HepG2 (cell line): ENCODE measurements at regions not wholly inside any gene's neighbourhood (a gene's known extent, or its start where the extent isn't known, plus 50 kb on each side); places are given as distances from the start of the nearest gene placed in this dataset.

Source experiments
- ATAC-seq: fragments of 200-7000 bp; cut with Tn5 transposase; 3 replicates; pipeline ENCODE4 v1.9.1; 2020; ENCODE audit warnings: mild to moderate bottlenecking, moderate library complexity
- BruUV-seq: library from RNA; stranded (reverse); fragments of 400-500 nt; replicated peaks from 2 replicates; lab custom pipeline; 2021; lab: Mats Ljungman, UMichigan
- CTCF ChIA-PET: fragments of 300-600 bp; formaldehyde crosslinking; extraction: SDS; loops from one replicate; lab custom pipeline; 2021; ENCODE audit warnings: low total read pairs, inconsistent platforms, low intra/inter-chr PET ratio; lab: Yijun Ruan, JAX
- POLR2A ChIA-PET: fragments of 350-600 bp; sonication (Branson Sonifier 250); formaldehyde crosslinking; loops from one replicate; lab custom pipeline; 2020; ENCODE audit warnings: antibody characterized with exemption, inconsistent platforms; lab: Yijun Ruan, JAX
- DNase-seq: peaks from one replicate; pipeline ENCODE4 v3.0.0-alpha.2; 2015; ENCODE audit warnings: low spot score
- FAIRE-seq: peaks from 3 replicates; lab custom pipeline; 2011; peaks lifted over from hg19 to GRCh38; lab: Jason Lieb, UNC
- H2AFZ ChIP-seq: one replicate; pipeline ENCODE4 v1.6.1; 2011; ENCODE audit warnings: low read length, inconsistent platforms
- H3K27ac ChIP-seq: fragments of 300-600 bp; 3 replicates; pipeline ENCODE4 v1.8.0; 2011; ENCODE audit warnings: mixed run types, mild to moderate bottlenecking, mixed read lengths, low read length, inconsistent platforms; ENCODE audit not compliant: insufficient read depth; ENCODE audit errors: extremely low read length
- H3K27me3 ChIP-seq, 2 experiments: fragments of 200-600 bp in 1 of 2; 2 replicates in 1 of 2; 3 replicates in 1 of 2; pipeline versions ENCODE4 v1.6.0 to v1.8.0; 2011; ENCODE audit warnings: low read length in 2 of 2, mild to moderate bottlenecking in 2 of 2, moderate library complexity in 2 of 2, inconsistent platforms in 1 of 2; ENCODE audit not compliant: insufficient read depth in 2 of 2, control insufficient read depth in 1 of 2
- H3K36me3 ChIP-seq, 2 experiments: fragments of 200-600 bp in 1 of 2; replicated peaks in 1 of 2; 2 replicates in 1 of 2; 3 replicates in 1 of 2; pipeline versions ENCODE4 v1.5.1 to v1.8.0; 2011; ENCODE audit warnings: low read length in 2 of 2, inconsistent platforms in 1 of 2; ENCODE audit not compliant: insufficient read depth in 2 of 2, control insufficient read depth in 1 of 2
- H3K4me1 ChIP-seq: 2 replicates; pipeline ENCODE4 v1.5.1; 2012; ENCODE audit warnings: low read length, inconsistent platforms; ENCODE audit not compliant: insufficient read depth
- H3K4me2 ChIP-seq: 2 replicates; pipeline ENCODE4 v1.6.0; 2011; ENCODE audit warnings: low read depth, low read length, inconsistent platforms
- H3K4me3 ChIP-seq, 3 experiments: fragments of 200-600 bp in 1 of 3; sonication (generic), shearing (Covaris generic) in 1 of 3; replicated peaks in 1 of 3; 2 replicates each; pipeline ENCODE4 v1.5.1; 2011 to 2016; ENCODE audit warnings: low read length in 3 of 3, inconsistent platforms in 2 of 3, low read depth in 2 of 3, mild to moderate bottlenecking in 2 of 3, control low read depth in 1 of 3, mixed read lengths in 1 of 3; ENCODE audit not compliant: insufficient read depth in 1 of 3
- H3K79me2 ChIP-seq: one replicate; pipeline ENCODE4 v1.6.1; 2011; ENCODE audit warnings: low read length, inconsistent platforms; ENCODE audit not compliant: insufficient read depth
- H3K9ac ChIP-seq: 2 replicates; pipeline ENCODE4 v1.6.0; 2011; ENCODE audit warnings: mild to moderate bottlenecking, low read depth, low read length, inconsistent platforms; ENCODE audit not compliant: insufficient read depth
- H3K9me3 ChIP-seq: 2 replicates; pipeline ENCODE4 v1.5.1; 2012; ENCODE audit warnings: mild to moderate bottlenecking, low read length
- H4K20me1 ChIP-seq: 2 replicates; pipeline ENCODE4 v1.6.0; 2011; ENCODE audit warnings: inconsistent platforms, mild to moderate bottlenecking, low read length, moderate library complexity; ENCODE audit not compliant: insufficient read depth
- ELF3 ChIP-seq: IDR thresholded peaks from 2 replicates; pipeline ENCODE4 v1.6.1; 2016; ENCODE audit warnings: missing genetic modification reagents, missing compliant biosample characterization
- SMAD9 ChIP-seq: sonication (generic); formaldehyde crosslinking; IDR thresholded peaks from 2 replicates; pipeline ENCODE4 v1.5.1; 2020; ENCODE audit warnings: mild to moderate bottlenecking, missing genetic modification reagents
- ZNF546 ChIP-seq: sonication (generic); formaldehyde crosslinking; conservative IDR thresholded peaks from 2 replicates; pipeline ENCODE4 v1.8.1; 2023; ENCODE audit warnings: mild to moderate bottlenecking, missing genetic modification reagents
- whole genome bisulfite sequencing: methylation state at CpG from one replicate; pipeline ENCODE4 v1.1.6; 2017; ENCODE audit warnings: low lambda C conversion rate; 5-methylcytosine and 5-hydroxymethylcytosine counted together
- in situ Hi-C: cut with HindIII; loops from 2 replicates; pipeline ENCODE4 v1.10.0; 2017; ENCODE audit warnings: low pct_unique_long_range_greater_than_20kb; ENCODE audit not compliant: extremely low pct_ligation_motif_present
- intact Hi-C: fragments of 100-400 bp; cut with micrococcal nuclease; formaldehyde crosslinking; loops from one replicate; pipeline ENCODE4 v1.10.0; 2022; ENCODE audit not compliant: unreplicated experiment
- TF ChIP-seq, protein P1 (sequence below), 2 experiments: sonication (generic) in 1 of 2; formaldehyde crosslinking in 1 of 2; IDR thresholded peaks; 2 replicates each; pipeline versions ENCODE4 v1.4.0 to v1.6.1; 2016 to 2020; ENCODE audit warnings: borderline replicate concordance in 1 of 2, low read depth in 1 of 2, mild to moderate bottlenecking in 1 of 2, missing genetic modification reagents in 1 of 2
- TF ChIP-seq, protein P2 (sequence below): sonication (generic); formaldehyde crosslinking; IDR thresholded peaks from 2 replicates; pipeline ENCODE4 v1.5.0; 2020; ENCODE audit warnings: mild to moderate bottlenecking, missing genetic modification reagents, borderline replicate concordance
- TF ChIP-seq, protein P3 (sequence below): IDR thresholded peaks from 2 replicates; pipeline ENCODE4 v1.6.1; 2016; ENCODE audit warnings: missing biosample characterization, missing genetic modification reagents, low read depth
- TF ChIP-seq, protein P4 (sequence below): sonication (generic); formaldehyde crosslinking; IDR thresholded peaks from 2 replicates; pipeline ENCODE4 v1.5.0; 2020; ENCODE audit warnings: mild to moderate bottlenecking, missing genetic modification reagents

DNA sequence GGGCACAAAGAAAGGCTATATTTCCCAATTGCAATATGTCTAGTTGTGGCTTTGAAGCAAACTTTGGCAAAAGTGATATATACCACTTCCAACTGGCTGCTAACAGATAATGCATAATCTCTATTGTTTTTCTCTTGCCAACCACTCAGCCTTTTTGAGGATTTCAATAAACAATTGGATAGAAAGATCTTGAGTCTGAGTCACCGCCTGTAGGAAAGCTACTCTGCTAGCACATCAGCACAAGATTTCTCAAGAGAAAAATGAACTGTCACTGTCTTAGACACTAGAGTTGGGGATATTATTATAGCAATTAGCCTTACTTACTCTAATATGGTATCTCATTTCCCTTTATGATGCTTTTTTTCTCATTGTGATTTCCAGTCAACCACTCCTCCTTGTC, 119.7 kb downstream of the SST start:
- Histone ChIP-seq H3K4me2 (no peak overlapping the region), H4K20me1 (no peaks in the 10 kb centered on the region), H3K27ac (no peak overlapping the region), H2AFZ (no peak overlapping the region), H3K4me3 (no peak overlapping the region), H3K36me3 (no peaks in the 10 kb centered on the region), H3K79me2 (no peaks in the 10 kb centered on the region), H3K27me3 (no peaks in the 10 kb centered on the region), H3K4me1 (no peaks in the 10 kb centered on the region), H3K9me3 (no peaks in the 10 kb centered on the region), H3K9ac (no peak overlapping the region)
- in situ Hi-C loops = no loop called here
- ChIA-PET CTCF (no interaction called here), POLR2A (no interaction called here)
- ATAC-seq (no peak), DNase-seq (no peak), FAIRE-seq (no peak)
- 0% methylated on average over 1 of the region's 1 CpG for WGBS
- intact Hi-C loops = no loop called here
- BruUV-seq = no TSS peak
- TF ChIP-seq, protein P1, sequence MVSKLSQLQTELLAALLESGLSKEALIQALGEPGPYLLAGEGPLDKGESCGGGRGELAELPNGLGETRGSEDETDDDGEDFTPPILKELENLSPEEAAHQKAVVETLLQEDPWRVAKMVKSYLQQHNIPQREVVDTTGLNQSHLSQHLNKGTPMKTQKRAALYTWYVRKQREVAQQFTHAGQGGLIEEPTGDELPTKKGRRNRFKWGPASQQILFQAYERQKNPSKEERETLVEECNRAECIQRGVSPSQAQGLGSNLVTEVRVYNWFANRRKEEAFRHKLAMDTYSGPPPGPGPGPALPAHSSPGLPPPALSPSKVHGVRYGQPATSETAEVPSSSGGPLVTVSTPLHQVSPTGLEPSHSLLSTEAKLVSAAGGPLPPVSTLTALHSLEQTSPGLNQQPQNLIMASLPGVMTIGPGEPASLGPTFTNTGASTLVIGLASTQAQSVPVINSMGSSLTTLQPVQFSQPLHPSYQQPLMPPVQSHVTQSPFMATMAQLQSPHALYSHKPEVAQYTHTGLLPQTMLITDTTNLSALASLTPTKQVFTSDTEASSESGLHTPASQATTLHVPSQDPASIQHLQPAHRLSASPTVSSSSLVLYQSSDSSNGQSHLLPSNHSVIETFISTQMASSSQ (IDR thresholded peaks at IDR 0.05; ENCODE audit: low read depth) = no peak
- TF ChIP-seq, protein P1 (CRISPR knock-in tag; IDR thresholded peaks at IDR 0.05; ENCODE audit: borderline replicate concordance) = no peak
- TF ChIP-seq SMAD9 (CRISPR knock-in tag) = no peak
- no peak for TF ChIP-seq ZNF546 (CRISPR knock-in tag)
- TF ChIP-seq, protein P2, sequence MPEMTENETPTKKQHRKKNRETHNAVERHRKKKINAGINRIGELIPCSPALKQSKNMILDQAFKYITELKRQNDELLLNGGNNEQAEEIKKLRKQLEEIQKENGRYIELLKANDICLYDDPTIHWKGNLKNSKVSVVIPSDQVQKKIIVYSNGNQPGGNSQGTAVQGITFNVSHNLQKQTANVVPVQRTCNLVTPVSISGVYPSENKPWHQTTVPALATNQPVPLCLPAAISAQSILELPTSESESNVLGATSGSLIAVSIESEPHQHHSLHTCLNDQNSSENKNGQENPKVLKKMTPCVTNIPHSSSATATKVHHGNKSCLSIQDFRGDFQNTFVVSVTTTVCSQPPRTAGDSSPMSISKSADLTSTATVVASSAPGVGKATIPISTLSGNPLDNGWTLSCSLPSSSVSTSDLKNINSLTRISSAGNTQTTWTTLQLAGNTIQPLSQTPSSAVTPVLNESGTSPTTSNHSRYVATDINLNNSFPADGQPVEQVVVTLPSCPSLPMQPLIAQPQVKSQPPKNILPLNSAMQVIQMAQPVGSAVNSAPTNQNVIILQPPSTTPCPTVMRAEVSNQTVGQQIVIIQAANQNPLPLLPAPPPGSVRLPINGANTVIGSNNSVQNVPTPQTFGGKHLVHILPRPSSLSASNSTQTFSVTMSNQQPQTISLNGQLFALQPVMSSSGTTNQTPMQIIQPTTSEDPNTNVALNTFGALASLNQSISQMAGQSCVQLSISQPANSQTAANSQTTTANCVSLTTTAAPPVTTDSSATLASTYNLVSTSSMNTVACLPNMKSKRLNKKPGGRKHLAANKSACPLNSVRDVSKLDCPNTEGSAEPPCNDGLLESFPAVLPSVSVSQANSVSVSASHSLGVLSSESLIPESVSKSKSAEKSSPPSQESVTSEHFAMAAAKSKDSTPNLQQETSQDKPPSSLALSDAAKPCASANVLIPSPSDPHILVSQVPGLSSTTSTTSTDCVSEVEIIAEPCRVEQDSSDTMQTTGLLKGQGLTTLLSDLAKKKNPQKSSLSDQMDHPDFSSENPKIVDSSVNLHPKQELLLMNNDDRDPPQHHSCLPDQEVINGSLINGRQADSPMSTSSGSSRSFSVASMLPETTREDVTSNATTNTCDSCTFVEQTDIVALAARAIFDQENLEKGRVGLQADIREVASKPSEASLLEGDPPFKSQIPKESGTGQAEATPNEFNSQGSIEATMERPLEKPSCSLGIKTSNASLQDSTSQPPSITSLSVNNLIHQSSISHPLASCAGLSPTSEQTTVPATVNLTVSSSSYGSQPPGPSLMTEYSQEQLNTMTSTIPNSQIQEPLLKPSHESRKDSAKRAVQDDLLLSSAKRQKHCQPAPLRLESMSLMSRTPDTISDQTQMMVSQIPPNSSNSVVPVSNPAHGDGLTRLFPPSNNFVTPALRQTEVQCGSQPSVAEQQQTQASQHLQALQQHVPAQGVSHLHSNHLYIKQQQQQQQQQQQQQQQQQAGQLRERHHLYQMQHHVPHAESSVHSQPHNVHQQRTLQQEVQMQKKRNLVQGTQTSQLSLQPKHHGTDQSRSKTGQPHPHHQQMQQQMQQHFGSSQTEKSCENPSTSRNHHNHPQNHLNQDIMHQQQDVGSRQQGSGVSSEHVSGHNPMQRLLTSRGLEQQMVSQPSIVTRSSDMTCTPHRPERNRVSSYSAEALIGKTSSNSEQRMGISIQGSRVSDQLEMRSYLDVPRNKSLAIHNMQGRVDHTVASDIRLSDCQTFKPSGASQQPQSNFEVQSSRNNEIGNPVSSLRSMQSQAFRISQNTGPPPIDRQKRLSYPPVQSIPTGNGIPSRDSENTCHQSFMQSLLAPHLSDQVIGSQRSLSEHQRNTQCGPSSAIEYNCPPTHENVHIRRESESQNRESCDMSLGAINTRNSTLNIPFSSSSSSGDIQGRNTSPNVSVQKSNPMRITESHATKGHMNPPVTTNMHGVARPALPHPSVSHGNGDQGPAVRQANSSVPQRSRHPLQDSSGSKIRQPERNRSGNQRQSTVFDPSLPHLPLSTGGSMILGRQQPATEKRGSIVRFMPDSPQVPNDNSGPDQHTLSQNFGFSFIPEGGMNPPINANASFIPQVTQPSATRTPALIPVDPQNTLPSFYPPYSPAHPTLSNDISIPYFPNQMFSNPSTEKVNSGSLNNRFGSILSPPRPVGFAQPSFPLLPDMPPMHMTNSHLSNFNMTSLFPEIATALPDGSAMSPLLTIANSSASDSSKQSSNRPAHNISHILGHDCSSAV = no peak
- no peak for TF ChIP-seq ELF3 (CRISPR knock-in tag)
- TF ChIP-seq, protein P3, sequence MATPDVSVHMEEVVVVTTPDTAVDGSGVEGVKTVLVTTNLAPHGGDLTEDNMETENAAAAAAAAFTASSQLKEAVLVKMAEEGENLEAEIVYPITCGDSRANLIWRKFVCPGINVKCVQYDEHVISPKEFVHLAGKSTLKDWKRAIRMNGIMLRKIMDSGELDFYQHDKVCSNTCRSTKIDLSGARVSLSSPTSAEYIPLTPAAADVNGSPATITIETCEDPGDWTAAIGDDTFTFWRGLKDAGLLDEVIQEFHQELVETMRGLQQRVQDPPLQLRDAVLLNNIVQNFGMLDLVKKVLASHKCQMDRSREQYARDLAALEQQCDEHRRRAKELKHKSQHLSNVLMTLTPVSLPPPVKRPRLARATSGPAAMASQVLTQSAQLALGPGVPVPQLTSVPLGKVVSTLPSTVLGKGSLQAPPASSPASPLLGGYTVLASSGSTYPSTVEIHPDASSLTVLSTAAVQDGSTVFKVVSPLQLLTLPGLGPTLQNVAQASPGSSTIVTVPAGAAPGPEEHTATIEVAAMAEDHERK (CRISPR knock-in tag) = no peak
- TF ChIP-seq, protein P4, sequence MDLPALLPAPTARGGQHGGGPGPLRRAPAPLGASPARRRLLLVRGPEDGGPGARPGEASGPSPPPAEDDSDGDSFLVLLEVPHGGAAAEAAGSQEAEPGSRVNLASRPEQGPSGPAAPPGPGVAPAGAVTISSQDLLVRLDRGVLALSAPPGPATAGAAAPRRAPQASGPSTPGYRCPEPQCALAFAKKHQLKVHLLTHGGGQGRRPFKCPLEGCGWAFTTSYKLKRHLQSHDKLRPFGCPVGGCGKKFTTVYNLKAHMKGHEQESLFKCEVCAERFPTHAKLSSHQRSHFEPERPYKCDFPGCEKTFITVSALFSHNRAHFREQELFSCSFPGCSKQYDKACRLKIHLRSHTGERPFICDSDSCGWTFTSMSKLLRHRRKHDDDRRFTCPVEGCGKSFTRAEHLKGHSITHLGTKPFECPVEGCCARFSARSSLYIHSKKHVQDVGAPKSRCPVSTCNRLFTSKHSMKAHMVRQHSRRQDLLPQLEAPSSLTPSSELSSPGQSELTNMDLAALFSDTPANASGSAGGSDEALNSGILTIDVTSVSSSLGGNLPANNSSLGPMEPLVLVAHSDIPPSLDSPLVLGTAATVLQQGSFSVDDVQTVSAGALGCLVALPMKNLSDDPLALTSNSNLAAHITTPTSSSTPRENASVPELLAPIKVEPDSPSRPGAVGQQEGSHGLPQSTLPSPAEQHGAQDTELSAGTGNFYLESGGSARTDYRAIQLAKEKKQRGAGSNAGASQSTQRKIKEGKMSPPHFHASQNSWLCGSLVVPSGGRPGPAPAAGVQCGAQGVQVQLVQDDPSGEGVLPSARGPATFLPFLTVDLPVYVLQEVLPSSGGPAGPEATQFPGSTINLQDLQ (CRISPR knock-in tag) = no peak
